Hepatocyte (in vitro differentiated cells): ENCODE measurements at regions not wholly inside any gene's neighbourhood (a gene's known extent, or its start where the extent isn't known, plus 50 kb on each side); places are given as distances from the start of the nearest gene placed in this dataset.
"Not testable (repeated sequence)": the region's sequence is repeated elsewhere in the genome, so short reads cannot be mapped to it uniquely, and the experiment has no call there.

Source experiments
- CTCF ChIP-seq: fragments of 200-600 bp; sonication (generic); IDR thresholded peaks from 2 replicates; pipeline ENCODE4 v1.5.1; 2016; ENCODE audit warnings: antibody characterized with exemption, mild to moderate bottlenecking; ENCODE audit not compliant: poor library complexity
- EZH2phosphoT487 ChIP-seq: fragments of 200-600 bp; sonication (generic); IDR thresholded peaks from one replicate; pipeline ENCODE4 v1.6.1; 2018; ENCODE audit warnings: antibody characterized with exemption, mild to moderate bottlenecking, low read depth, moderate library complexity; ENCODE audit not compliant: unreplicated experiment, severe bottlenecking

- not testable (repeated sequence) for TF ChIP-seq CTCF, EZH2phosphoT487
Observed at GRCh38 chr17:26940587-26940986, 353.3 kb upstream of the WSB1 start.
